DMS79 (cell line): ENCODE measurements at regions not wholly inside any gene's neighbourhood (a gene's known extent, or its start where the extent isn't known, plus 50 kb on each side); places are given as distances from the start of the nearest gene placed in this dataset.
"Not testable (repeated sequence)": the region's sequence is repeated elsewhere in the genome, so short reads cannot be mapped to it uniquely, and the experiment has no call there.

Source experiments
- DNase-seq: peaks from one replicate; lab custom pipeline; 2025; lab: John Stamatoyannopoulos, UW

GRCh38 chr3:194867270-194867983 lies 181.7 kb downstream of the FAM43A start:
- DNase-seq = no peak

GRCh38 chr3:194868831-194869230 lies 183.1 kb downstream of the FAM43A start:
- DNase-seq = no peak

- DNase-seq = no peak
These were observed 183.9 kb downstream of the FAM43A start for GRCh38 chr3:194869482-194870169.

GRCh38 chr3:194870394-194871110 lies 184.9 kb downstream of the FAM43A start:
- DNase-seq = no peak

- DNase-seq = peak; percentile 63
These were observed 185.6 kb downstream of the FAM43A start for GRCh38 chr3:194871143-194871863.

- no peak for DNase-seq
These were observed 186.4 kb downstream of the FAM43A start for GRCh38 chr3:194871864-194872668.

- DNase-seq = no peak
These were observed 186.9 kb downstream of the FAM43A start for GRCh38 chr3:194872669-194872977.

- DNase-seq = not testable (repeated sequence)
These were observed 187.8 kb downstream of the FAM43A start for GRCh38 chr3:194873474-194873873.

GRCh38 chr3:194874206-194874605 lies 188.5 kb downstream of the FAM43A start:
- peak; percentile 23 for DNase-seq

GRCh38 chr3:194874783-194875182 lies 189.1 kb downstream of the FAM43A start:
- DNase-seq = no peak

- DNase-seq = no peak
These were observed 190.1 kb downstream of the FAM43A start for GRCh38 chr3:194875581-194876402.

- no peak for DNase-seq
These were observed 190.9 kb downstream of the FAM43A start for GRCh38 chr3:194876403-194877095.

GRCh38 chr3:194877291-194878119 lies 191.8 kb downstream of the FAM43A start:
- DNase-seq = no peak

GRCh38 chr3:194879126-194879877 lies 193.6 kb downstream of the FAM43A start:
- no peak for DNase-seq

- peak; percentile 66 for DNase-seq
These were observed 194.6 kb downstream of the FAM43A start for GRCh38 chr3:194879991-194880939.

GRCh38 chr3:194880940-194881925 lies 195.6 kb downstream of the FAM43A start:
- no peak for DNase-seq
